ENCODE measurements at regions not wholly inside any gene's neighbourhood (a gene's known extent, or its start where the extent isn't known, plus 50 kb on each side); places are given as distances from the start of the nearest gene placed in this dataset.

GRCh38 chr2:164275659-164276058, 345.6 kb downstream of the GRB14 start:
- TF ChIP-seq CTCF (IDR thresholded peaks at IDR 0.05): no peak
- TF ChIP-seq EP300 (IDR thresholded peaks at IDR 0.05): no peak
- TF ChIP-seq POLR2A (IDR thresholded peaks at IDR 0.05): no peak
- intact Hi-C loops (cut with DNase I): no loop called here
- Histone ChIP-seq H3K27ac (no peak overlapping the region), H3K9me3 (no peaks in the 10 kb centered on the region), H3K36me3 (no peaks in the 10 kb centered on the region), H3K4me1 (ENCODE audit: insufficient read depth) (no peaks in the 10 kb centered on the region), H3K4me3 (no peak overlapping the region), H3K27me3 (no peaks in the 10 kb centered on the region)
- no peak for DNase-seq

GRCh38 chr2:164260506-164260905, 360.8 kb downstream of the GRB14 start:
- Histone ChIP-seq H3K27me3 (no peaks in the 10 kb centered on the region), H3K27ac (no peak overlapping the region), H3K36me3 (no peaks in the 10 kb centered on the region), H3K4me1 (ENCODE audit: insufficient read depth) (no peaks in the 10 kb centered on the region), H3K4me3 (no peak overlapping the region), H3K9me3 (no peaks in the 10 kb centered on the region)
- TF ChIP-seq CTCF (IDR thresholded peaks at IDR 0.05) (no peak), EP300 (IDR thresholded peaks at IDR 0.05) (no peak), POLR2A (IDR thresholded peaks at IDR 0.05) (no peak)
- DNase-seq: no peak
- intact Hi-C loops (cut with DNase I): no loop called here
- 67 to 82% (median 72%) methylated on average over 2 of the region's 2 CpGs for WGBS, 3 donors

GRCh38 chr2:164257742-164258141, 363.5 kb downstream of the GRB14 start:
- Histone ChIP-seq H3K27me3 (no peaks in the 10 kb centered on the region), H3K9me3 (no peaks in the 10 kb centered on the region), H3K4me1 (ENCODE audit: insufficient read depth) (no peaks in the 10 kb centered on the region), H3K4me3 (no peak overlapping the region), H3K27ac (no peak overlapping the region), H3K36me3 (no peaks in the 10 kb centered on the region)
- 23 to 36% (median 23%) methylated on average over 3 of the region's 3 CpGs for WGBS, 3 donors
- intact Hi-C loops (cut with DNase I): no loop called here
- no peak for DNase-seq
- TF ChIP-seq POLR2A (IDR thresholded peaks at IDR 0.05): no peak
- TF ChIP-seq CTCF (IDR thresholded peaks at IDR 0.05): no peak
- TF ChIP-seq EP300 (IDR thresholded peaks at IDR 0.05): no peak

GRCh38 chr2:164252568-164253287, 368.6 kb downstream of the GRB14 start:
- WGBS, 3 donors: 66 to 77% (median 75%) methylated on average over 2 of the region's 2 CpGs
- H3K4me3 ChIP-seq: no peak overlapping the region
- no peak overlapping the region for H3K27ac ChIP-seq
- no peaks in the 10 kb centered on the region for H3K4me1 ChIP-seq (ENCODE audit: insufficient read depth)
- intact Hi-C loops (cut with DNase I): no loop called here
- H3K9me3 ChIP-seq: no peaks in the 10 kb centered on the region
- TF ChIP-seq EP300 (IDR thresholded peaks at IDR 0.05): no peak
- no peak for TF ChIP-seq POLR2A (IDR thresholded peaks at IDR 0.05)
- no peak for TF ChIP-seq CTCF (IDR thresholded peaks at IDR 0.05)
- H3K27me3 ChIP-seq: no peaks in the 10 kb centered on the region
- H3K36me3 ChIP-seq: no peaks in the 10 kb centered on the region
- DNase-seq: no peak
